KMS-11 (cell line): ENCODE measurements at regions not wholly inside any gene's neighbourhood (a gene's known extent, or its start where the extent isn't known, plus 50 kb on each side); places are given as distances from the start of the nearest gene placed in this dataset.
A peak's percentile ranks its signal among the peaks of the same experiment; 100 is the strongest.

Source experiments
- H2AFZ ChIP-seq: fragments of 200-600 bp; sonication (generic); 2 replicates; pipeline ENCODE4 v1.6.1; 2016; ENCODE audit warnings: antibody characterized with exemption, mixed run types, low read depth
- H3K27ac ChIP-seq: fragments of 200-600 bp; sonication (generic); 2 replicates; pipeline ENCODE4 v1.6.1; 2016; ENCODE audit warnings: mild to moderate bottlenecking, mixed run types
- H3K27me3 ChIP-seq: fragments of 200-600 bp; sonication (generic); 2 replicates; pipeline ENCODE4 v1.6.1; 2017; ENCODE audit warnings: mild to moderate bottlenecking, low read depth, mixed run types, moderate library complexity; ENCODE audit not compliant: insufficient read depth
- H3K36me3 ChIP-seq: fragments of 200-600 bp; sonication (generic); 2 replicates; pipeline ENCODE4 v1.6.1; 2017; ENCODE audit warnings: mild to moderate bottlenecking, mixed run types; ENCODE audit not compliant: insufficient read depth
- H3K4me1 ChIP-seq: fragments of 200-600 bp; sonication (generic); 2 replicates; pipeline ENCODE4 v1.6.1; 2016; ENCODE audit warnings: mild to moderate bottlenecking, low read depth, mixed run types; ENCODE audit not compliant: poor library complexity, severe bottlenecking
- H3K4me2 ChIP-seq: fragments of 200-600 bp; sonication (generic); 2 replicates; pipeline ENCODE4 v1.7.0; 2016; ENCODE audit warnings: mild to moderate bottlenecking, mixed run types
- H3K4me3 ChIP-seq: fragments of 200-600 bp; sonication (generic); IDR thresholded peaks from 2 replicates; pipeline ENCODE4 v1.6.1; 2017; ENCODE audit warnings: low read depth, low read length, mixed read lengths; ENCODE audit not compliant: insufficient read depth
- H3K79me2 ChIP-seq: fragments of 200-600 bp; sonication (generic); 2 replicates; pipeline ENCODE4 v1.6.1; 2016; ENCODE audit warnings: low read depth, mixed run types; ENCODE audit not compliant: insufficient read depth
- H3K9ac ChIP-seq: fragments of 200-600 bp; sonication (generic); 2 replicates; pipeline ENCODE4 v1.6.1; 2016; ENCODE audit warnings: mild to moderate bottlenecking, mixed run types
- H4K20me1 ChIP-seq: fragments of 200-600 bp; sonication (generic); 2 replicates; pipeline ENCODE4 v1.6.1; 2016; ENCODE audit warnings: mild to moderate bottlenecking, mixed run types; ENCODE audit not compliant: insufficient read depth
- CTCF ChIP-seq: fragments of 200-600 bp; sonication (generic); conservative IDR thresholded peaks from 2 replicates; pipeline ENCODE4 v1.6.1; 2017; ENCODE audit warnings: low read depth, mild to moderate bottlenecking, antibody characterized with exemption, low read length, moderate library complexity, mixed read lengths

- no peaks in the 10 kb centered on the region for H4K20me1 ChIP-seq
- H3K9ac ChIP-seq, result no peak overlapping the region
- no peak overlapping the region for H3K4me2 ChIP-seq
- H3K36me3 ChIP-seq, result no peaks in the 10 kb centered on the region
- peaks cover 8% of the 10 kb centered on the region for H3K4me1 ChIP-seq
- no peaks in the 10 kb centered on the region for H3K27me3 ChIP-seq
- no peak overlapping the region for H3K4me3 ChIP-seq
- no peak for TF ChIP-seq CTCF
- no peaks in the 10 kb centered on the region for H3K79me2 ChIP-seq
- no peak overlapping the region for H3K27ac ChIP-seq
- H2AFZ ChIP-seq, result no peak overlapping the region
Measured at GRCh38 chr5:86112249-86112648, 505.5 kb upstream of the COX7C start.

- TF ChIP-seq CTCF, result no peak
- H3K4me3 ChIP-seq, result no peak overlapping the region
- no peaks in the 10 kb centered on the region for H3K36me3 ChIP-seq
- no peak overlapping the region for H3K27ac ChIP-seq
- no peak overlapping the region for H3K4me2 ChIP-seq
- H2AFZ ChIP-seq, result no peak overlapping the region
- no peaks in the 10 kb centered on the region for H3K27me3 ChIP-seq
- no peak overlapping the region for H3K9ac ChIP-seq
- H3K4me1 ChIP-seq, result peaks cover 8% of the 10 kb centered on the region
- H4K20me1 ChIP-seq, result no peaks in the 10 kb centered on the region
- H3K79me2 ChIP-seq, result no peaks in the 10 kb centered on the region
Measured at GRCh38 chr5:86115164-86115563, 502.6 kb upstream of the COX7C start.

GRCh38 chr5:86118542-86118941 lies 499.2 kb upstream of the COX7C start:
- Histone ChIP-seq H3K9ac (no peak overlapping the region), H3K27ac (no peak overlapping the region), H4K20me1 (no peaks in the 10 kb centered on the region), H3K4me2 (no peak overlapping the region), H3K4me3 (no peak overlapping the region), H3K36me3 (no peaks in the 10 kb centered on the region), H3K4me1 (peaks cover 8% of the 10 kb centered on the region), H2AFZ (no peak overlapping the region), H3K27me3 (no peaks in the 10 kb centered on the region), H3K79me2 (no peaks in the 10 kb centered on the region)
- peak; percentile 52 for TF ChIP-seq CTCF

- Histone ChIP-seq H3K4me2 (no peak overlapping the region), H3K27me3 (no peaks in the 10 kb centered on the region), H3K27ac (no peak overlapping the region), H3K4me3 (no peak overlapping the region), H3K9ac (no peak overlapping the region), H3K36me3 (no peaks in the 10 kb centered on the region), H2AFZ (no peak overlapping the region), H3K79me2 (no peaks in the 10 kb centered on the region), H3K4me1 (no peaks in the 10 kb centered on the region), H4K20me1 (no peaks in the 10 kb centered on the region)
- no peak for TF ChIP-seq CTCF
Measured at GRCh38 chr5:86124333-86124732, 493.4 kb upstream of the COX7C start.
